ENCODE measurements at regions not wholly inside any gene's neighbourhood (a gene's known extent, or its start where the extent isn't known, plus 50 kb on each side); places are given as distances from the start of the nearest gene placed in this dataset.

GRCh38 chr9:126028746-126029145 lies 281.6 kb downstream of the PBX3 start:
- ATAC-seq (no peak), DNase-seq (peak in 1 of 3 donors; percentile 22)
- no peak for TF ChIP-seq CTCF (IDR thresholded peaks at IDR 0.05)
- intact Hi-C loops (cut with DNase I, micrococcal nuclease), result no loop called here
- H3K4me1 ChIP-seq (ENCODE audit: low read depth), result no peaks in the 10 kb centered on the region
- no peaks in the 10 kb centered on the region for H3K36me3 ChIP-seq (ENCODE audit: low read depth)
- H3K4me3 ChIP-seq, result no peak overlapping the region
- H3K9me3 ChIP-seq, result no peaks in the 10 kb centered on the region

GRCh38 chr9:126030716-126031115 lies 283.5 kb downstream of the PBX3 start:
- no peaks in the 10 kb centered on the region for H3K36me3 ChIP-seq (ENCODE audit: low read depth)
- no peak for TF ChIP-seq CTCF (IDR thresholded peaks at IDR 0.05)
- no peaks in the 10 kb centered on the region for H3K9me3 ChIP-seq
- H3K4me1 ChIP-seq (ENCODE audit: low read depth), result no peaks in the 10 kb centered on the region
- peak in 1 of 3 donors; percentile 29 for DNase-seq
- H3K4me3 ChIP-seq, result no peak overlapping the region
- ATAC-seq, result no peak
- intact Hi-C loops (cut with DNase I, micrococcal nuclease), result no loop called here

- no peaks in the 10 kb centered on the region for H3K36me3 ChIP-seq (ENCODE audit: low read depth)
These were observed 283.9 kb downstream of the PBX3 start for GRCh38 chr9:126031116-126031515.

GRCh38 chr9:126032135-126032534 lies 285.0 kb downstream of the PBX3 start:
- intact Hi-C loops (cut with DNase I, micrococcal nuclease), result no loop called here
- no peak for TF ChIP-seq CTCF (IDR thresholded peaks at IDR 0.05)
- no peak for DNase-seq
- ATAC-seq, result no peak
- Histone ChIP-seq H3K9me3 (no peaks in the 10 kb centered on the region), H3K4me1 (ENCODE audit: low read depth) (no peaks in the 10 kb centered on the region), H3K36me3 (ENCODE audit: low read depth) (no peaks in the 10 kb centered on the region), H3K4me3 (no peak overlapping the region)

More at GRCh38 chr9:126031116-126031515, 283.9 kb downstream of the PBX3 start:
- H3K9me3 ChIP-seq, result no peaks in the 10 kb centered on the region
- ATAC-seq (no peak), DNase-seq (peak in 1 of 3 donors; percentile 28)
- intact Hi-C loops (cut with DNase I, micrococcal nuclease), result no loop called here
- H3K4me3 ChIP-seq, result no peak overlapping the region
- no peak for TF ChIP-seq CTCF (IDR thresholded peaks at IDR 0.05)
- H3K4me1 ChIP-seq (ENCODE audit: low read depth), result no peaks in the 10 kb centered on the region

GRCh38 chr9:126033318-126033717 lies 286.1 kb downstream of the PBX3 start:
- no peak for TF ChIP-seq CTCF (IDR thresholded peaks at IDR 0.05)
- Histone ChIP-seq H3K4me1 (ENCODE audit: low read depth) (no peaks in the 10 kb centered on the region), H3K9me3 (no peaks in the 10 kb centered on the region), H3K4me3 (no peak overlapping the region), H3K36me3 (ENCODE audit: low read depth) (no peaks in the 10 kb centered on the region)
- no peak for ATAC-seq
- peak in 2 of 3 donors; percentile 7 to 13 for DNase-seq
- intact Hi-C loops (cut with DNase I, micrococcal nuclease), result no loop called here

- TF ChIP-seq CTCF (IDR thresholded peaks at IDR 0.05), result no peak
- no peak for ATAC-seq
- no peaks in the 10 kb centered on the region for H3K36me3 ChIP-seq (ENCODE audit: low read depth)
These were observed 286.8 kb downstream of the PBX3 start for GRCh38 chr9:126033956-126034355.

More at GRCh38 chr9:126033956-126034355, 286.8 kb downstream of the PBX3 start:
- intact Hi-C loops (cut with DNase I, micrococcal nuclease), result no loop called here
- Histone ChIP-seq H3K9me3 (no peaks in the 10 kb centered on the region), H3K4me1 (ENCODE audit: low read depth) (no peaks in the 10 kb centered on the region), H3K4me3 (no peak overlapping the region)
- peak in 1 of 3 donors; percentile 1 for DNase-seq

All from mucosa of descending colon (tissue), 3 donors.